C4-2B (cell line): ENCODE measurements at regions not wholly inside any gene's neighbourhood (a gene's known extent, or its start where the extent isn't known, plus 50 kb on each side); places are given as distances from the start of the nearest gene placed in this dataset.

Source experiments
- H3K27ac ChIP-seq: fragments of 450-650 bp; 2 replicates; pipeline ENCODE4 v1.5.1; 2017
- CTCF ChIP-seq: fragments of 450-650 bp; conservative IDR thresholded peaks from 2 replicates; pipeline ENCODE4 v1.5.1; 2017; ENCODE audit warnings: mild to moderate bottlenecking
- ZFX ChIP-seq: fragments of 450-650 bp; IDR thresholded peaks from 2 replicates; pipeline ENCODE4 v1.6.1; 2017

- TF ChIP-seq ZFX: no peak
- TF ChIP-seq CTCF: no peak
- no peak overlapping the region for H3K27ac ChIP-seq
Observed at GRCh38 chrX:113009029-113009428, 168.4 kb upstream of the AMOT start.

- TF ChIP-seq CTCF (peak; percentile 29), ZFX (no peak)
- no peak overlapping the region for H3K27ac ChIP-seq
Observed at GRCh38 chrX:113001836-113002235, 161.2 kb upstream of the AMOT start.

GRCh38 chrX:112997991-112998390, 157.4 kb upstream of the AMOT start:
- TF ChIP-seq ZFX: no peak
- no peak for TF ChIP-seq CTCF

GRCh38 chrX:112991801-112992200, 151.2 kb upstream of the AMOT start:
- no peak for TF ChIP-seq CTCF
- no peak for TF ChIP-seq ZFX
- H3K27ac ChIP-seq: no peak overlapping the region

More at GRCh38 chrX:112997991-112998390, 157.4 kb upstream of the AMOT start:
- no peak overlapping the region for H3K27ac ChIP-seq

- H3K27ac ChIP-seq: no peak overlapping the region
- TF ChIP-seq CTCF: no peak
- no peak for TF ChIP-seq ZFX
Observed at GRCh38 chrX:112979879-112980278, 139.2 kb upstream of the AMOT start.

GRCh38 chrX:112968351-112969133, 127.9 kb upstream of the AMOT start:
- no peak overlapping the region for H3K27ac ChIP-seq
- TF ChIP-seq ZFX: no peak
- TF ChIP-seq CTCF: no peak

- no peak overlapping the region for H3K27ac ChIP-seq
- no peak for TF ChIP-seq CTCF
Observed at GRCh38 chrX:112967903-112968302, 127.3 kb upstream of the AMOT start.
